ENCODE measurements at regions not wholly inside any gene's neighbourhood (a gene's known extent, or its start where the extent isn't known, plus 50 kb on each side); places are given as distances from the start of the nearest gene placed in this dataset.
"Not testable (repeated sequence)": the region's sequence is repeated elsewhere in the genome, so short reads cannot be mapped to it uniquely, and the experiment has no call there.

DNA sequence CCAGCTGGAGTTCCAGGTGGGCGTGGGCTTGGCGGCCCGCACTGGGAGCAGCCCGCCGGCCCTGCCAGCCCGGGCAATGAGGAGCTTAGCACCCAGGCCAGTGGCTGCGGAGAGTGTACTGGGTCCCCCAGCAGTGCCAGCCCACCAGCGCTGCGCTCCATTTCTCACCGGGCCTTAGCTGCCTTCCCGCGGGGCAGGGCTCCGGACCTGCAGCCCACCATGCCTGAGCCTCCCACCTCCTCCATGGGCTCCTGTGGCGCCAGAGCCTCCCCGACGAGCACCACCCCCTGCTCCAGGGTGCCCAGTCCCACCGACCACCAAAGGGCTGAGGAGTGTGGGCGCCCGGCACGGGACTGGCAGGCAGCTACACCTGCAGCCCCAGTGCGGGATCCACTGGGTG lies 1075.3 kb downstream of the SI start:
- not testable (repeated sequence) for TF ChIP-seq CTCF, POLR2A, POLR2AphosphoS5 (IDR thresholded peaks at IDR 0.05)
